ENCODE measurements at regions not wholly inside any gene's neighbourhood (a gene's known extent, or its start where the extent isn't known, plus 50 kb on each side); places are given as distances from the start of the nearest gene placed in this dataset.

GRCh38 chr11:28759311-28759710 is 651.1 kb downstream of the METTL15 start:
- H3K27me3 ChIP-seq (ENCODE audit: insufficient read depth), result no peaks in the 10 kb centered on the region
- ChIA-PET CTCF (no interaction called here), POLR2A (no interaction called here)
- peak overlapping the region in 1 of 2 experiments; percentile 84; a peak in 2 of 4 replicates for H3K27ac ChIP-seq (ENCODE audit: low read depth in 2 of 2, low read length in 1 of 2)
- H3K79me2 ChIP-seq (ENCODE audit: insufficient read depth), result no peaks in the 10 kb centered on the region; the same call in 1 of the 2 replicates
- peaks cover 30% of the 10 kb centered on the region for H3F3A ChIP-seq (replicated peaks; ENCODE audit: insufficient read depth)
- no peak overlapping the region for H3K4me2 ChIP-seq
- H3K36me3 ChIP-seq (replicated peaks in 1 of 2; ENCODE audit: control insufficient read depth in 1 of 2, insufficient read depth in 2 of 2, low read length in 1 of 2), result no peaks in the 10 kb centered on the region
- TF ChIP-seq RXRA (IDR thresholded peaks at IDR 0.05; ENCODE audit: borderline replicate concordance, low read depth) (0 out of 2 replicates have a peak, but pooled peaks have one; percentile 12), USF1 (IDR thresholded peaks at IDR 0.05; ENCODE audit: borderline replicate concordance, low read depth) (no peak), TEAD4 (IDR thresholded peaks at IDR 0.05; ENCODE audit: borderline replicate concordance, insufficient read depth) (0 out of 2 replicates have a peak, but pooled peaks have one; percentile 47), RCOR1 (IDR thresholded peaks at IDR 0.05; ENCODE audit: low read length) (no peak), ELF1 (IDR thresholded peaks at IDR 0.05) (peak; percentile 58; the same call in 1 of the 2 replicates)
- no peaks in the 10 kb centered on the region for H4K20me1 ChIP-seq (ENCODE audit: insufficient read depth)
- no peak for DNase-seq
- H3K9me2 ChIP-seq, result no peaks in the 10 kb centered on the region
- H3K4me3 ChIP-seq (ENCODE audit: low read depth in 2 of 2, low read length in 1 of 2), result no peak overlapping the region
- H2AFZ ChIP-seq (ENCODE audit: low read depth), result 0 out of 2 replicates have a peak overlapping the region, but pooled peaks have one; percentile 10
- H3K9ac ChIP-seq, result no peak overlapping the region
- peaks cover 0 to 39% of the 10 kb centered on the region in 2 experiments; a peak in 2 of 4 replicates for H3K4me1 ChIP-seq (ENCODE audit: control insufficient read depth in 1 of 2, insufficient read depth in 2 of 2, low read depth in 1 of 2, low read length in 1 of 2)
- no peaks in the 10 kb centered on the region for H3K9me3 ChIP-seq

GRCh38 chr11:28757725-28758515 is 649.7 kb downstream of the METTL15 start:
- peaks cover 27% of the 10 kb centered on the region for H3F3A ChIP-seq (replicated peaks; ENCODE audit: insufficient read depth)
- TF ChIP-seq CTCF (IDR thresholded peaks at IDR 0.05), result no peak
- TF ChIP-seq PBX3 (IDR thresholded peaks at IDR 0.05), result peak; percentile 80
- TF ChIP-seq EP300 (IDR thresholded peaks at IDR 0.05; ENCODE audit: borderline replicate concordance in 1 of 2, low read depth in 1 of 2, low read length in 1 of 2), result peak in 1 of 2 experiments; percentile 91; a peak in 2 of 4 replicates
- no peak for TF ChIP-seq TAF1 (IDR thresholded peaks at IDR 0.05; ENCODE audit: borderline replicate concordance, low read depth, low read length)
- TF ChIP-seq RCOR1 (IDR thresholded peaks at IDR 0.05; ENCODE audit: low read length), result no peak
- TF ChIP-seq FOSL2 (IDR thresholded peaks at IDR 0.05; ENCODE audit: borderline replicate concordance, low read depth), result peak; percentile 52; the same call in 1 of the 2 replicates
- no peak for TF ChIP-seq EZH2phosphoT487 (IDR thresholded peaks at IDR 0.05; ENCODE audit: borderline replicate concordance, low read depth)
- TF ChIP-seq FOXJ3 (CRISPR knock-in tag; IDR thresholded peaks at IDR 0.05), result no peak
- peak; percentile 77; the same call in 1 of the 2 replicates for TF ChIP-seq TEAD4 (IDR thresholded peaks at IDR 0.05; ENCODE audit: borderline replicate concordance, insufficient read depth)
- no peak for TF ChIP-seq MEF2A (IDR thresholded peaks at IDR 0.05; ENCODE audit: borderline replicate concordance, low read depth)
- peak; percentile 85 for TF ChIP-seq RXRA (IDR thresholded peaks at IDR 0.05; ENCODE audit: borderline replicate concordance, low read depth)
- TF ChIP-seq NFIC (IDR thresholded peaks at IDR 0.05; ENCODE audit: borderline replicate concordance), result peak; percentile 86
- peak; percentile 86 for TF ChIP-seq TCF12 (IDR thresholded peaks at IDR 0.05)
- TF ChIP-seq JUND (IDR thresholded peaks at IDR 0.05), result peak; percentile 77
- TF ChIP-seq FOXM1 (IDR thresholded peaks at IDR 0.05; ENCODE audit: low read depth), result peak; percentile 26; the same call in 1 of the 2 replicates
- no peak for TF ChIP-seq ELF1 (IDR thresholded peaks at IDR 0.05)
- no peaks in the 10 kb centered on the region for H3K27me3 ChIP-seq (ENCODE audit: insufficient read depth)
- no peaks in the 10 kb centered on the region for H4K20me1 ChIP-seq (ENCODE audit: insufficient read depth)
- no peaks in the 10 kb centered on the region for H3K9me2 ChIP-seq
- H3K79me2 ChIP-seq (ENCODE audit: insufficient read depth), result no peaks in the 10 kb centered on the region; the same call in 1 of the 2 replicates
- CTCF ChIA-PET, result no interaction called here
- peak overlapping the region; percentile 48 for H3K4me2 ChIP-seq
- H2AFZ ChIP-seq (ENCODE audit: low read depth), result peak overlapping the region; percentile 40; the same call in 1 of the 2 replicates
- H3K9ac ChIP-seq, result peak overlapping the region; percentile 56
- no peaks in the 10 kb centered on the region for H3K9me3 ChIP-seq
- no peaks in the 10 kb centered on the region for H3K36me3 ChIP-seq (replicated peaks in 1 of 2; ENCODE audit: control insufficient read depth in 1 of 2, insufficient read depth in 2 of 2, low read length in 1 of 2)
- H3K27ac ChIP-seq (ENCODE audit: low read depth in 2 of 2, low read length in 1 of 2), result peak overlapping the region; percentile 65 to 84; a peak in 3 of 4 replicates
- H3K4me3 ChIP-seq (ENCODE audit: low read depth in 2 of 2, low read length in 1 of 2), result no peak overlapping the region
- H3K4me1 ChIP-seq (ENCODE audit: control insufficient read depth in 1 of 2, insufficient read depth in 2 of 2, low read depth in 1 of 2, low read length in 1 of 2), result peaks cover 0 to 27% of the 10 kb centered on the region in 2 experiments; a peak in 2 of 4 replicates
- POLR2A ChIA-PET, result no interaction called here
- 54% methylated on average over 5 of the region's 5 CpGs for WGBS (ENCODE audit: low lambda C conversion rate)
- DNase-seq, result no peak
